ENCODE measurements at regions not wholly inside any gene's neighbourhood (a gene's known extent, or its start where the extent isn't known, plus 50 kb on each side); places are given as distances from the start of the nearest gene placed in this dataset.
"Not testable (repeated sequence)": the region's sequence is repeated elsewhere in the genome, so short reads cannot be mapped to it uniquely, and the experiment has no call there.

- 64% methylated on average over 6 of the region's 6 CpGs for WGBS
- no peak for ATAC-seq
- intact Hi-C loops (cut with DNase I), result no loop called here
- Histone ChIP-seq H3K4me1 (ENCODE audit: control insufficient read depth, insufficient read depth, low read length) (no peaks in the 10 kb centered on the region), H3K9me3 (ENCODE audit: control insufficient read depth, low read length) (no peaks in the 10 kb centered on the region), H3K27me3 (ENCODE audit: control insufficient read depth, insufficient read depth) (no peaks in the 10 kb centered on the region), H3K4me3 (ENCODE audit: low read length) (no peak overlapping the region), H3K27ac (ENCODE audit: low read length) (no peak overlapping the region)
- DNase-seq, result no peak
These were observed 165.5 kb upstream of the SLIT2 start for GRCh38 chr4:20086067-20086798.

DNA sequence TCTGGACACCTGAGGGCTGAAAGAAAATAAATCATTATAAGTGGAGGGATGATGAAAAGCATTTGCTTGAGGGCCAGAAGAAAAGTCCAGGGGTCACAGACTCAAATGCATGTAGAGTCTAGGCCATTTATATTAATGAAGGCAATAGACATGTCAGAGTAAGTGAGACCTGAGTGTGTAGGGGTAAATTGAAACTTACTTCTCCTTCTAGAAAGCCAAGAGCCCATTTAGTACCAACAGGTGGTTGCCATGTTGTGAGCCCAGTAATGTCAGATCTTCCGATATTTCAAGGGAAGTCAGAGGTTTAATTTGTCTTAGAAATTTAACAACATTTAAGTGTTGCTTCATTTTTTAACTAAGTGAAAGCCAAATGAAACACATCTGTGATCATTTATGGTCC, 166.1 kb upstream of the SLIT2 start:
- DNase-seq (no peak), ATAC-seq (no peak)
- Histone ChIP-seq H3K9me3 (ENCODE audit: control insufficient read depth, low read length) (no peaks in the 10 kb centered on the region), H3K4me1 (ENCODE audit: control insufficient read depth, insufficient read depth, low read length) (no peaks in the 10 kb centered on the region), H3K27me3 (ENCODE audit: control insufficient read depth, insufficient read depth) (no peaks in the 10 kb centered on the region), H3K4me3 (ENCODE audit: low read length) (no peak overlapping the region), H3K27ac (ENCODE audit: low read length) (no peak overlapping the region)
- WGBS, result 81% methylated on average over 1 of the region's 1 CpG
- intact Hi-C loops (cut with DNase I), result no loop called here

DNA sequence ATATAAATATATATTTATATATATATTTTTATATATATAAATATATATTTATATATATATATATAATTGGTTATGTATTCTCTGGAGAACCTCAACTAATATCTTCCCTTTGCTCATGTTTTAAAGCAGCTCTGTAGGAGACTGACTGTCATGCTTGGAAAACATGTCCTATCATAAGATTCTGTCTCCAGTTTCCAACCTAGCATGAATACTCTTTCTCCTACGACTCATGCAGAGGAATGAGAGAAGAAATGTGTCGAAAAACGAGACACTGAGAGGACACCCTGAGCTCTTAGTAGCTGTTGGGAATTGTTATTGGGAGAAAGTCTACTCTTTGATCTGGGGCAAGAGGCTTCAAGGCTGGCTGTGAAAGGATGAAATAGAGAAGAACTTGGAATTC, 166.5 kb upstream of the SLIT2 start:
- H3K27ac ChIP-seq (ENCODE audit: low read length), result no peak overlapping the region
- DNase-seq (no peak), ATAC-seq (no peak)
- intact Hi-C loops (cut with DNase I), result no loop called here
- H3K4me3 ChIP-seq (ENCODE audit: low read length), result no peak overlapping the region
- H3K9me3 ChIP-seq (ENCODE audit: control insufficient read depth, low read length), result no peaks in the 10 kb centered on the region
- 97% methylated on average over 3 of the region's 3 CpGs for WGBS
- H3K27me3 ChIP-seq (ENCODE audit: control insufficient read depth, insufficient read depth), result no peaks in the 10 kb centered on the region
- no peaks in the 10 kb centered on the region for H3K4me1 ChIP-seq (ENCODE audit: control insufficient read depth, insufficient read depth, low read length)

DNA sequence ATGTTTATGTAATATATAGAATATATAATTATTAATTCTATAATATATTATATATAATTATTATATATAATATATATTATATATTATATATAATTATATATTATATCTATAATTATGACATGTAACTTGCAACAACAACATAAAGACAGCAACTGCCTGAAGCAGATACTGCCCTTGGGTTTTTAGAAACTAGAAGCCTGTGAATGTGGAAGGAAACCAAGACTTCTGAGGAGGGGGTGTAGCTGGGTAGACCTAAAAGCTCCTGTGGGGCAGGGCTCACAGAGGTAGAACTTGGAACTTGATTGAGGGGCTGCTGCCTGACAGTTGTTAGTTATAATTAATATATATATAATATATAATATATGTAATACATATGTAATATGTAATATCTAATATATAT, 167.2 kb upstream of the SLIT2 start:
- Histone ChIP-seq H3K27ac (ENCODE audit: low read length) (no peak overlapping the region), H3K27me3 (ENCODE audit: control insufficient read depth, insufficient read depth) (no peaks in the 10 kb centered on the region), H3K9me3 (ENCODE audit: control insufficient read depth, low read length) (no peaks in the 10 kb centered on the region), H3K4me1 (ENCODE audit: control insufficient read depth, insufficient read depth, low read length) (no peaks in the 10 kb centered on the region), H3K4me3 (ENCODE audit: low read length) (no peak overlapping the region)
- intact Hi-C loops (cut with DNase I), result no loop called here
- DNase-seq (no peak), ATAC-seq (no peak)

DNA sequence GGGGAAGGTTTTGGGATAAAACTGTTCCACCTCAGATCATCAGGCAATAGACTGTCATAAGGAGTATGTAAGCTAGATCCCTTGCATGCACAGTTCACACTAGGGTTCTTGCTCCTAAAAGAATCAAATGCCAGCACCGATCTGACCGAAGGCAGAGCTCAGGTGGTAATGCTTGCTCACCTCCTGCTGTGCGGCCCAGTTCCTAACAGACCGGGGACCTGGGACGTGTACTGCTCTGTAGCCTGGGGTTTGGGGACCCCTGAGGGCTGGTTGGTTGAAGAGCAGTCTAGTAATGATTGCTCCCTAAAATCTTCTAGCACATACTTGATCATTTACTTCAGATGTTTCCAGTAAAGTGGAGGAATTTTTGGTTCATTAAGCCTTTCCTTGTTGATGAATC, 173.1 kb upstream of the SLIT2 start:
- H3K9me3 ChIP-seq (ENCODE audit: control insufficient read depth, low read length), result no peaks in the 10 kb centered on the region
- DNase-seq (no peak), ATAC-seq (no peak)
- H3K4me1 ChIP-seq (ENCODE audit: control insufficient read depth, insufficient read depth, low read length), result no peaks in the 10 kb centered on the region
- H3K27ac ChIP-seq (ENCODE audit: low read length), result no peak overlapping the region
- no peaks in the 10 kb centered on the region for H3K27me3 ChIP-seq (ENCODE audit: control insufficient read depth, insufficient read depth)
- H3K4me3 ChIP-seq (ENCODE audit: low read length), result no peak overlapping the region
- WGBS, result 88% methylated on average over 5 of the region's 5 CpGs
- intact Hi-C loops (cut with DNase I), result no loop called here

- intact Hi-C loops (cut with DNase I), result no loop called here
- ATAC-seq, result no peak
- no peaks in the 10 kb centered on the region for H3K4me1 ChIP-seq (ENCODE audit: control insufficient read depth, insufficient read depth, low read length)
- no peak overlapping the region for H3K4me3 ChIP-seq (ENCODE audit: low read length)
- no peak for DNase-seq
- no peaks in the 10 kb centered on the region for H3K27me3 ChIP-seq (ENCODE audit: control insufficient read depth, insufficient read depth)
- H3K27ac ChIP-seq (ENCODE audit: low read length), result no peak overlapping the region
- no peaks in the 10 kb centered on the region for H3K9me3 ChIP-seq (ENCODE audit: control insufficient read depth, low read length)
These were observed 176.3 kb upstream of the SLIT2 start for GRCh38 chr4:20075248-20075871.

- H3K9me3 ChIP-seq (ENCODE audit: control insufficient read depth, low read length), result no peaks in the 10 kb centered on the region
- no peaks in the 10 kb centered on the region for H3K4me1 ChIP-seq (ENCODE audit: control insufficient read depth, insufficient read depth, low read length)
- intact Hi-C loops (cut with DNase I), result no loop called here
- DNase-seq (no peak), ATAC-seq (no peak)
- no peak overlapping the region for H3K4me3 ChIP-seq (ENCODE audit: low read length)
- no peaks in the 10 kb centered on the region for H3K27me3 ChIP-seq (ENCODE audit: control insufficient read depth, insufficient read depth)
- no peak overlapping the region for H3K27ac ChIP-seq (ENCODE audit: low read length)
- WGBS, result 68% methylated on average over 3 of the region's 3 CpGs
These were observed 177.3 kb upstream of the SLIT2 start for GRCh38 chr4:20074450-20074849.

GRCh38 chr4:20065952-20066351, 185.8 kb upstream of the SLIT2 start:
- DNase-seq (no peak), ATAC-seq (no peak)
- intact Hi-C loops (cut with DNase I), result no loop called here
- Histone ChIP-seq H3K27ac (ENCODE audit: low read length) (no peak overlapping the region), H3K4me1 (ENCODE audit: control insufficient read depth, insufficient read depth, low read length) (no peaks in the 10 kb centered on the region), H3K9me3 (ENCODE audit: control insufficient read depth, low read length) (no peaks in the 10 kb centered on the region), H3K4me3 (ENCODE audit: low read length) (no peak overlapping the region), H3K27me3 (ENCODE audit: control insufficient read depth, insufficient read depth) (no peaks in the 10 kb centered on the region)
- 73% methylated on average over 1 of the region's 1 CpG for WGBS

- DNase-seq; H3K27ac ChIP-seq (ENCODE audit: low read length); ATAC-seq; intact Hi-C loops (cut with DNase I); H3K27me3 ChIP-seq (ENCODE audit: control insufficient read depth, insufficient read depth); H3K9me3 ChIP-seq (ENCODE audit: control insufficient read depth, low read length); H3K4me1 ChIP-seq (ENCODE audit: control insufficient read depth, insufficient read depth, low read length); H3K4me3 ChIP-seq (ENCODE audit: low read length): not testable (repeated sequence)
- 92% methylated on average over 5 of the region's 5 CpGs for WGBS
These were observed 188.8 kb upstream of the SLIT2 start for GRCh38 chr4:20062857-20063256.

GRCh38 chr4:20062054-20062453, 189.7 kb upstream of the SLIT2 start:
- 26% methylated on average over 7 of the region's 7 CpGs for WGBS

GRCh38 chr4:20050768-20051167, 200.9 kb upstream of the SLIT2 start:
- ATAC-seq (no peak), DNase-seq (no peak)
- 96% methylated on average over 6 of the region's 6 CpGs for WGBS
- Histone ChIP-seq H3K27me3 (ENCODE audit: control insufficient read depth, insufficient read depth) (no peaks in the 10 kb centered on the region), H3K9me3 (ENCODE audit: control insufficient read depth, low read length) (no peaks in the 10 kb centered on the region), H3K4me1 (ENCODE audit: control insufficient read depth, insufficient read depth, low read length) (no peaks in the 10 kb centered on the region), H3K27ac (ENCODE audit: low read length) (no peak overlapping the region), H3K4me3 (ENCODE audit: low read length) (no peak overlapping the region)
- intact Hi-C loops (cut with DNase I), result no loop called here

More at GRCh38 chr4:20062054-20062453, 189.7 kb upstream of the SLIT2 start:
- H3K9me3 ChIP-seq (ENCODE audit: control insufficient read depth, low read length), result no peaks in the 10 kb centered on the region
- no peaks in the 10 kb centered on the region for H3K4me1 ChIP-seq (ENCODE audit: control insufficient read depth, insufficient read depth, low read length)
- intact Hi-C loops (cut with DNase I), result no loop called here
- DNase-seq, result no peak
- no peak overlapping the region for H3K4me3 ChIP-seq (ENCODE audit: low read length)
- no peak overlapping the region for H3K27ac ChIP-seq (ENCODE audit: low read length)
- no peaks in the 10 kb centered on the region for H3K27me3 ChIP-seq (ENCODE audit: control insufficient read depth, insufficient read depth)
- no peak for ATAC-seq

DNA sequence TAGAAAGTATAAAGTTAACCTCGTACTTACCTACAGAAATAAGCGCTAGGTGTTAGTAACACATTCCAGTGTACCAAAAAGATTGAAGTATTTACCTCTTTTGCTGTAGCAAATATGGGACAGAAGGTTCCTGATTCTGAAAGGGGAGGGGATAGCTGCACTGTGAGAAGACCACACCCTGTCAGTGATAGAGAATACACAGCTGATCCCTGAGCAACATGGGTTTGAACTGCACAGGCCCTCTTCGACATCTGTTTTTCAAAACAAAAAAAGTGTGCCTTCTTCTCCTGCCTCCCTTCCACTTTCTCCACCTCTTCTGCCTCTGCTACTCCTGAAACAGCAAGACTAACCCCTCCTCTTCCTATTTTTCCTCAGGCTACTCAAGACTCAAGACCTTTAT, 201.8 kb upstream of the SLIT2 start:
- Histone ChIP-seq H3K27ac (ENCODE audit: low read length) (no peak overlapping the region), H3K9me3 (ENCODE audit: control insufficient read depth, low read length) (no peaks in the 10 kb centered on the region), H3K27me3 (ENCODE audit: control insufficient read depth, insufficient read depth) (no peaks in the 10 kb centered on the region), H3K4me1 (ENCODE audit: control insufficient read depth, insufficient read depth, low read length) (no peaks in the 10 kb centered on the region), H3K4me3 (ENCODE audit: low read length) (no peak overlapping the region)
- no peak for DNase-seq
- intact Hi-C loops (cut with DNase I), result no loop called here
- ATAC-seq, result no peak
- 82% methylated on average over 3 of the region's 3 CpGs for WGBS

Measured in right cardiac atrium (tissue), 5 donors.